ENCODE measurements at regions not wholly inside any gene's neighbourhood (a gene's known extent, or its start where the extent isn't known, plus 50 kb on each side); places are given as distances from the start of the nearest gene placed in this dataset.

GRCh38 chr14:38900887-38901286 is 202.1 kb downstream of the SEC23A start:
- no peak for DNase-seq

GRCh38 chr14:38887696-38888095 is 215.3 kb downstream of the SEC23A start:
- DNase-seq = no peak

- no peak for DNase-seq
These were observed 218.9 kb downstream of the SEC23A start for GRCh38 chr14:38884109-38884508.

GRCh38 chr14:38883127-38883526 is 219.9 kb downstream of the SEC23A start:
- peak; percentile 64 for DNase-seq

- peak; percentile 52 for DNase-seq
These were observed 220.5 kb downstream of the SEC23A start for GRCh38 chr14:38882533-38882932.

- no peak for DNase-seq
These were observed 222.2 kb downstream of the SEC23A start for GRCh38 chr14:38880643-38881524.

- no peak for DNase-seq
These were observed 225.2 kb downstream of the SEC23A start for GRCh38 chr14:38877744-38878388.

- DNase-seq = no peak
These were observed 228.3 kb downstream of the SEC23A start for GRCh38 chr14:38874721-38875120.

- DNase-seq = no peak
These were observed 229.0 kb downstream of the SEC23A start for GRCh38 chr14:38873941-38874612.

- no peak for DNase-seq
These were observed 232.7 kb downstream of the SEC23A start for GRCh38 chr14:38870296-38870836.

GRCh38 chr14:38868399-38869290 is 234.4 kb downstream of the SEC23A start:
- DNase-seq = peak; percentile 16

- peak; percentile 86 for DNase-seq
These were observed 235.4 kb downstream of the SEC23A start for GRCh38 chr14:38867561-38868150.

- peak; percentile 73 for DNase-seq
These were observed 236.6 kb downstream of the SEC23A start for GRCh38 chr14:38866461-38866860.

GRCh38 chr14:38862366-38862765 is 240.7 kb downstream of the SEC23A start:
- no peak for DNase-seq

GRCh38 chr14:38860530-38860929 is 242.5 kb downstream of the SEC23A start:
- no peak for DNase-seq

- DNase-seq = no peak
These were observed 246.2 kb downstream of the SEC23A start for GRCh38 chr14:38856798-38857197.

- no peak for DNase-seq
These were observed 247.5 kb downstream of the SEC23A start for GRCh38 chr14:38855513-38855912.

- DNase-seq = no peak
These were observed 251.9 kb downstream of the SEC23A start for GRCh38 chr14:38851111-38851510.

GRCh38 chr14:38850664-38851063 is 252.4 kb downstream of the SEC23A start:
- no peak for DNase-seq

GRCh38 chr14:38848243-38848935 is 254.6 kb downstream of the SEC23A start:
- DNase-seq = no peak

GRCh38 chr14:38847161-38847560 is 255.9 kb downstream of the SEC23A start:
- DNase-seq = no peak
